HG03159 (cell line): ENCODE measurements at regions not wholly inside any gene's neighbourhood (a gene's known extent, or its start where the extent isn't known, plus 50 kb on each side); places are given as distances from the start of the nearest gene placed in this dataset.

Source experiments
- ATAC-seq: cut with Tn5 transposase; IDR thresholded peaks from one replicate; pipeline ENCODE4 v1.9.1; 2021; ENCODE audit warnings: mild to moderate bottlenecking, moderate library complexity; ENCODE audit not compliant: unreplicated experiment

DNA sequence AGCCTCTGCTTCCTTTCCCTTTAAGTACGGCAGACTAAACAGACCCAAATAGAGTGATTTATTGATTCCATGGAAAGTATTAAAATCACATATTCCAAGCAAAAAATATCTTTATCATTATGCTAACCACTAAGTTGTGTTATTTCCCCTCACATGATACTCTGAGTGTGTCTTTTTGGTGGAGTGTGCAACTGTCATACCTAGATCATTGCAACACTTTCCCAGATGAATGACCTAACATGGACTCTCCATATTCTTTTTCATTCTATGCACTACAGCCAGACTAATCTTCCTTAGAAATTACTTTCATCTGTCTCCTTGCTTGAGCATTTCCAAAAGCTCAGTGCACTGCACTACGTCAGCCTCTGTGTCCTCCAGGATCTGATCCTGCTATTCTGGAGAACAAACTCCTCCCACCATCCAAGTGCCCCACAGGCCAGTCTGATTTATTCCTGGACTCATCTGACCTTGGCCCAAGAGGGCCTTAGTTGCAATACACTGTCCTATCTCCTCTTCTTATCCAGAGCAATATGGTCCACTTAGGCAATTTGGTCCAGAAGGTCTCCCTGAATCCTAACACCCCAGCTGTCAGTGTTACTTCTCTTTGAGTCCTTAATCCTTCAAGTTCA, 263.3 kb upstream of the KLF6 start:
- ATAC-seq, result no peak

DNA sequence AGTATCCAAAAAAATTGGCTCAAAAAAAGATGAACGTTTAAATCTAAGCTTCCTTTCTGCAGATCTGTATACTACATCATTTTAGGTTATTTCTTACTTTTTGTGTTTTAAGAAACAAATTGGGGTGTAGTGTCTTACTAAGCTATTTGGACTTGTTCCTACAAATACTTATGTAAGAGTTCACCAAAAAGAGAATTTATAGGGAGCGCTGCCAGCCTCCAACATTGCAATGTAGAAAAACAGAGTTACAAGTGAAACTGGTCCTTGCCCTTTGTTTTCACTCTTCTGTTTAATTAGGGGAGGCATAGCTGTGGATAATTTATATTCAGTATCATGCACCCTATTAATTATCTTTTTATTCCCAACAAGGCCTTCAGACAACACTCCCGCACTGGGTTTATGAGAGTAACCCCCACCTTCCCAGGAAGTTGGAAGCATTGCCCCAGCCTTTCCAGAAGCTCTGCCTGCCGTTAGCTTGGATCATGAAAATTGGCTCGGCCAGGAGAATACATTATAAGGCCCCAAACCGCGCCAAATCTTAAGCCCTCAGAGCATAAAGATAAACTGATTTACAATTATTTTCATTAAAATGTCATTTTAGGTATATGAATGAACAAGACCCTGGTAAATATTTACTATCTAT, 261.8 kb upstream of the KLF6 start:
- no peak for ATAC-seq

DNA sequence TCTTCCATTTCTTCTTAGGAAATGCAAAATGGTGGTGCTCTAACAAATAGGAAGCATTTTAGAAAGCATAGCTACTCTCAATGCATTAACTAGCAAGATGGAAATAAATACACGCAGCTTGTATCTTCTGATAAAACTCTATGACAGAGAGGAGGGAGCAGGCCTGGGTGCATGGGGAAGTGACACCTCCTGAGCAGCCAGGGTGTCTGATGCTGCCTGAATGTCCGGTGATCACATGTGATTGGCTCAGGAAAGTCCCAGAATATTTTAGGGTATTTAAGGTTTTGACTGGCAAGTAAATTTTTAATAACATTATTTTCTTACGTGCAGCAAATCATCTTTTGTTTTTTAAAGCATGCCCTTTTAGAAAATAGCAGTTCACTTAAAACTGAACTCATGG, 261.0 kb upstream of the KLF6 start:
- ATAC-seq, result peak; percentile 72

DNA sequence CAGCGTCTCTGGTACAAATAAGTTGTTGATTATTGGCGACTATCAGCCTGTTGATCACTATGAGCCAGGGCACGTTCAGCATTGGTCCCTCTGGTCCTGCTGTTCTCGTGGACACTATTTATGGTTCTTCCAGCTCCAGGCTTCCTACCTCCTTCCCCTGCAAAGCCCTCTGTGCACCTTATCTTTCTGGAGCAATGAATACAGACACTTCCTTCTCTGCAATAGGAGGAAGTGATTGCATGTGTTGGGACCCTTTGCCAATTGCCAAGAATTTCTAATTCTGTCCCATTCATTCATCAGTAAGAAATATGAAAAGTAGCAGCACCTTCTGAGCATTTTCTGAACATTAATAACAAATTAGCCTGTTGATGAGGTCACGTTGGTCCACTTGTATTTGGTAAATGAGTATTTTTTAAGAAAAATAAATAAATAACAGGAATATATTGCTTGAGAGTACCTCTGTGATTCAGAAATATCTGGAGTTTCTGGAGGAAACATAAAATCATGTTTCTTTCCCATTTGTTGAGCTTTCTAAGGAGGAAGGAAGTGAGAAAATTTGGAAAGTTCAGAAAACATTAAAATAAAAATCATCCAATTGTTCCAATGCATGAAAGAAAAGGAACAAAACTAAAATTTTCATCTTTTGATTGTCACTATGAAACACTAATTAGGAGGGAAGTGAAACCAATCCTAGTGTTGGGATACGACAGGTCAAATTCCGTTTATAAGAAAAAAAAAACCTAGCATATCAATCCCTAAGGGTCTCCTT, 259.1 kb upstream of the KLF6 start:
- ATAC-seq, result no peak

DNA sequence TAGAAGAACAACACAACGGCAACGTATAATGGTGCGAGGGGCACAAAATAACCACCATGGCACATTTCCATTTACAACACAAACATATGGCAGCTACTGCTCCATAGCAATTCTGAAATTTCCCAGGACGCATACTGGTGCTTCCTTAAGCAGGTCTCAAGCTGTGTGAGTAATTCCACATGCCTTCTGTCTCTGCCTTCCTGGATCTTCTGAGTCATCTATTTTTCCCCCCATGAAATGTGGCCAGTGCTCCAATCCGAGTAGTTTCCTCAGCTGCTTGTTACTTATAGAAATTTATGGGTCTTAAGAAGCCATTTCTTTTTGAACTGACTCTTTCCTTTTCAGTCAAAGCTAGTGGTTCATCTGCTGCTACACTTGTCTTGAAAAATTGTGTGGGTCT, 256.6 kb upstream of the KLF6 start:
- no peak for ATAC-seq

DNA sequence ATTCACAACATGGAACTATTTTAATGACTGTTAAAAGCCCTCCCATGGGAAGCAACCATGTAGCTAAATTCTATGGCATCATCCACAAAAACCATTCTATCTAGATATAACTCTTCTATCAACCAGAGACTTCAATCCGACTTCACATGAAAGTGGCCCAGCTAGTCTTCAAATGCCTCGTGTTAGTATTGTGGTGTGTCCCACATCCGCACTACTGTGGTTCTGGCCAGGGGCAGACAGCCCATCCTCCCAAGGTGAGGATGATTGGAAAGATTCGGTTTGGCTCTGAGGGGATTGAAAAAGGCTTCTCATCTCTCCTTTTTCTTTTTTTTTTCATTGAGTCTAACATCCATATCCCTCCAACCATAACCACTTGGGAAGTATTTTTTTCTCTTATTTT, 253.0 kb upstream of the KLF6 start:
- ATAC-seq, result no peak

DNA sequence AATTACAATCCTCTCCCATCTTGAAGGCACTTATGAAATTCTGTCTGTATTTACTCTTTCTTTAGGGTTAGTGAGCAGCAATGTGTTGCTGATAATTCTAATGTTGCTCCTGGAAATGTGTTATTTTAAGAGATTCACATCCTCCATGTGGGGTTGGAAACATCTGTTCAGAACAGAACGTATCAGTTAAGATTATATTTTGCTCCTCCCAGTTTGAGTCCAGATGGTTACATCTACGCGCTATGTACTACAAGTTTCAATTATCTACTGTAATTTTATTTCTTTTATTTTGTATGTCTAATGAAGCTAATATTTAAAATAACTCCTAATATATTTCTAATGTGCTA, 250.6 kb upstream of the KLF6 start:
- no peak for ATAC-seq

DNA sequence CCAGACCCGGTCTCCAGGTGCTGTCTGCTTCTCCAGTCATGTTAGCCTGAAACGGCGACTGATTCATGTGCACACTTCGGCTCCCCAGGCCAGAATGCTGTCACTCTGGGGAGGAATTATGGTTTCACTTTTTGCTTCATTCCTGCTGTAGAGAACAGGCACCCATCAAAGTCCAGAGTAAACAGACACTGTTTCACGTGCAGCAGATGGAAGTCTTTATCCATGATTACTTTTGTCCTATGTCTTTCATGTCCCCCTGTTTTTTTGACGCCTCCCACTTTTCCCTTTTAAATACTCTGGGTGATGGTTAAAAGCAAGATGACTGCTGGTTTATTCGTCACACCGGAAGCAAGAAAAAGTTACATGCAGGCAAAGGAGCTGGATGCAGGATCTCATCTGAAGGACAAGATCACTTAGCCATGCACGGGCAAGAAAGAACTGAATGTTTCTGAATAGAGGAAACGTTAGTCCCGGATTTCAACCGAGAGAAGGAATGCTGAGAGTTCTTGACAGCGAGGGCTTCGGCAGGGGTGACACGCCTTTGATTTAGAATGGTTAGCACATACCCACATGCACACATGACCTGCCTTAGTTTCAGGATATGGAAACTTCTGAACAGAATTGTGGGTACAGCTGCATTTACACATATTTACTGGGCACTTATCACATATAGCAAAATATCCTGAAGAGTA, 250.0 kb upstream of the KLF6 start:
- ATAC-seq, result no peak

DNA sequence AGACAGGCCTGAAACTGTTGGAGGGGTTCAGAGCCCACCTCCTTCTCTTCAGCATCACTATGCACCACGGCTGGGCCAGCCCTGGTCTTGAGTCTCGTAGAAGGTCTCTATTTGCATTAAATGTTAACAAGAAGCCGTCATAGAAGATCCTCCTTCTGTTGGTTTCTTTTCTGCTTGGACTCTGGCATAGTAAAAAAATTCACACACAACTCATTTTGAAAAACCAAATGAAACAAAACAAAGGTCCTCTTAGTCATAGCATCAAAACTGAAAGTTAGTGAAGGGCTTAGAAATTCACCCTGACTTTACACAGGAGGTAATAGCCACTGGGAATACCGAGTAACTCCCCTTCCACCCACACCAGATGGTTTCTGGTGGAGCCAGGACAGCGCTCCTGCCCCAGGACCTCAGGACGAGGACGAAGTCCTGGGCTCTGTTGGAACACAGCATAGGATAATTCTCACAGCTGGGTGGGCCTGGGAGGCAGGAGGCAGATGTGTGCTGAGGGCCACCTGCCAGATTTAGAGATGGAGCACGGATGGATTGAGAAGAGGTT, 248.4 kb upstream of the KLF6 start:
- peak; percentile 90 for ATAC-seq

DNA sequence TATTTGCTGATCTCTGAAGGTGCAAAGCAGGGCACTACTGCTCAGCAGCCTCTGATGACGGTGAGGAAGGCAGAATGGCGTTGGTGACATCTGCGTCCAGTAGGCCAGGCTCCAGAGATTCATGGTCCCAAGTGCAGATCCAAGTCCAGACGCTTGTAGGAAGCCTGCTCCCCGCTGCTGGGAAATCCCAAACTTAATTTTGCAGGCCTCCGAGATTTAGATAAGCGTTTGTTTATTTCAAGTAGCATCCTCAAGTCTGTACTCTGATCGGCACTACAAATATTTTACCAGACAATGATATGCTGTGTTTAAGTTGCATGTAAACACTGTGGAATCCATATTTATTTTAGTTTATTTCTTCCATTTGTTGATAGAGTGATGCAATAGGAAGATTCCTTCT, 244.9 kb upstream of the KLF6 start:
- no peak for ATAC-seq

DNA sequence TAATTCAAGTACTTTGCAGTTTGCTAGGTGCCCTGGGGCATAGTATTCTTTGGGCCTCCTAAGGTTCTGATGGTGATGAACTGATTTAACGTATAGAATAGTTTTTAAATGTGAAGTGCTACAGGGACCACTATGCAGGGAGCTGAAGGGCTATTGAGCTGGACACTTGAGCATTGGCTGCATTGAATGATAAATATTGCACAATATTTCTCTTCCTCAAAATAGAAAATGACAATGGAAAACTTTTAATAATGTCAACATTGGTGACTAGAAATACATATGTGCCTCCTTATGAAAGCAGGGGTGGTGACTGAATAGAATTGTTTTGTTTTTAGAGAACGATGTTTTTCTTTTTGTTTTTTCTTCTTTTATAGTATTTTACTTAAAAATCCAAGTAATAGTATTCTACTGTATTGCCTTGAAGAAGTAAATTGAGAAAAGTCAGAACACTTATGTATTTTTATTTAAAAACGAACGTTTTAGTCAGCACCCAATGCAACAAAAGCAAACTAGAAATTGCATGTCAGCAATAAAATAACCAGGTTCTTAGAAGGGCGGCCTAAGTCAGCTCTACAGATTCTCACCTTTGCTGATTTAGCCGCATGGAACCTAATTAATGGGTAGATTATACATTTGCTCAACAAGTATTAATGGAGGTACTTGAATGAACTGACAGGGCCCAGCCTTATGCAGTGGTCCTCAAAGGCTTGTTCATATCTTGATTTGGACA, 244.0 kb upstream of the KLF6 start:
- ATAC-seq, result no peak

DNA sequence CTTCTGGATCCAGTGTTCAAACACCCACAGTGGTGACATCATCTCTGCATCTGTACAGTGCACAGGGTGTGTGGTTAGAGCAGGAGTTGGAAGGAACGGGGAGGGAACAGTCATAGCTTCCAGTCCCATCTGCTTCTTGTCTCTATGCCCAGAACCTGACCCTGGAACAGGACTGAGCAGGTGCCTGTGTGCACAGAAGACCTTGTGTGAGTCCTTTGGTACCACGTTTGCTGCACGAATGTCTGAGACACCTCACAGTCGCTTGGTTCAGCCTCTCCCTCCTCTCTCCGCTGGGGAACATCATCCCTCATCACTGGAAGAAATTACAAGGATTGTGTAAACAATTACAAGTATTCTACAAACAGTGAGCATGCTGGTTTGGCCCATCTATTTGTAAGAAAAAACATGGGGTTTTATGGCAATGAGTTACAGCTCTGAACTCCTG, 243.0 kb upstream of the KLF6 start:
- ATAC-seq, result no peak

DNA sequence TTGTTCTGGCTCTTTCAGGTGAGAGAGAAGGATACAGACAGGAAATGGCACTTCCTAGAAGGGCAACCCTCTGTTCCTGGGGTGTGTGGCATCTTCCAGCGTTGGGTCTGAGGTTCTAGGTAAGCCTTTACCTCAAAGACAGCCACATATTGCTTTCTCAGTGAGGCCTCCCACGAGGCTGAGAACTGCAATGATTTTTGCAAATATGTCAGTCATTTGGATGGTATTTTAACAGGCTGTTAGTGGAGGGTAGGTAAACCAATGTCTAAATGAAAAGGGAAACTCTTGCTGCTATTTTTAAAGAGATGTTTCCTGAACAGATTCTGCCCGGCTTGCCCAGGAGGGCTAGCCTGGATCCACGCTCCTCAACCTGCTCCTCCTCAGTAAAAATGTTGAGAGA, 240.3 kb upstream of the KLF6 start:
- ATAC-seq, result no peak

DNA sequence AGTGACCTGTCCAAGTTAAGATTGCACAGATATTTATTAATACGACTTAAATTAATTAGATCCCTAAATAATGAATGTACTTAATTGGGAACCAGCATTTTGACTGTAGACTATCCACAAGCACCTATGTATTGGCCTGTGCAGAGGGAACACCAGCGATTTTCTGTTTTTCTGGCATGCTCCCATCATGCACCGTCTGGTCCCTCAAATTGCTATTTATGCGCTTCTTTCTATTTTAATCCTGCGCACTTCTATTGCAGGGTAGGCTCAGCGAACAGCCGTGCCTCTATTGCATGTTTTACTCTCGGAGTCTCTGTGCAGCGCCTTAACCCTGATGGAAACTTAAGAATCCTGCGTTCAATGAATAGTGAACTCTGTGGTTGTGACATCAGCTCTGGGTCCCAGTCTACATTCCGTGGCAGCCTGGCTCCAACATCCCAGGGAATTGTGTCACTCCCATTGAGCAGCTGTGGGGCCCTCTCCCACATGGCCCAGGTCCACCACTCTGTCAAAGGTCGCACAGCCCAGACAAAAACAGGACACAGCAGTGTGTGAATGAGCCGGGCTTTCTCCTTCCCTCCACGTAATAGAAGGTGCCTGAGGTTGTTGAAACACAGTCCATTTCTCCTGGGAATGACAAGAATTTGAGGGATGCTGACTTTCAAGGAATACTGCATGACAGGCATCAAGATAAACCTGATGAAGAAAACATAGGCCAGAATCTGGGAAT, 239.7 kb upstream of the KLF6 start:
- no peak for ATAC-seq

DNA sequence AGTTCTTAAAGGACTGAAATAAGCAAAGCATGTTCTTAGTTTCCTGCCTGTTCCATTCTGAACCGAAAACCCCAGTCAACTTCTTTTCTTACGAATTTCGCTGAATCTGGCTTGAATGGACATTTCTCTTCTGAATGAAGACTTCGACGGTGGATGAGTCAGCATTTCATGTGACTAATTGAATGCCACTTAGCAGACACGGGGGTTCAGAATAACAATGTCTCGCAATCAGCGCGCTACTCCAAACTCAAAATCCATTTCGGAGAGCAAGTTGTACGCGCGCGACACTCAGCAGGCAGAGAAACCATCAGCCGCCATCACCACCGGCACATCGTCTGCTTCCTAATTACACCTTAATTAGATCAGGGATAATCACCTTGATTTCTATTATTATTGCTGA, 239.0 kb upstream of the KLF6 start:
- ATAC-seq, result no peak

DNA sequence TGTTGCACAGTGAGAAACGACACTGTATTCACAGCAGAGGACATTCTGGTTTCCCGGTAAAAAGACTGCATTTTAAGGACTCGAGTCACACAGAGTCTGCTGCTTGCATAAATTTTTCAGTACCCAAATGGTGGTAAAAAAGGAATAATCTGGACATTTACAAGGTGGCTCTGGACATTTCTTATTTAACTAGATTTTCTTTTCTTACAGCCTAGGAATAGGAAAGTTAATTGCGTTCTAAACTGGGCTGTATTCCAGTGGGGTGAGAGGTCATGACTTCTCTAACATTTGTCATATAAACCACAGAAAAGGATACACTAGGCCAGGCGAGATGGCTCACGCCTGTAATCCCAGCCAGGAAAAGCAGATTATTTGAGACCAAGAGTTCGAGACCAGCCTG, 237.5 kb upstream of the KLF6 start:
- no peak for ATAC-seq

DNA sequence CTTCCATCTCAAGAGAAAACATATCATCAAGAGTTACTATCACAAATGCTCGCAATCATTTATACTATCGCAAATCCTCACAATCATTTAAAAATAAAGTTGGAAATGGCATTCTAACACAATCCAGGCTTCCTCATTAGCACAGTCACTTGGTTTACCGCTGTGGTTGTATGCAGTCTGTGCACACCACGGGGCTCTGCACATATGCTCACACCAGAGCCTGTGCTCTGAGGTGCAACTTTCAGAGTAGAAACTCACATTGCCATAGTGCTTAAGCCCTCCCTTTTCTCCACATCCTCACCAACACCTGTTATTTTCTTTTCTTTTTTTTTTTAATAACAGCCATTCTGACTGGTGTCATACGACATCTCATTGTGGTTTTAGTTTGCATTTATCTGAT, 235.6 kb upstream of the KLF6 start:
- no peak for ATAC-seq

DNA sequence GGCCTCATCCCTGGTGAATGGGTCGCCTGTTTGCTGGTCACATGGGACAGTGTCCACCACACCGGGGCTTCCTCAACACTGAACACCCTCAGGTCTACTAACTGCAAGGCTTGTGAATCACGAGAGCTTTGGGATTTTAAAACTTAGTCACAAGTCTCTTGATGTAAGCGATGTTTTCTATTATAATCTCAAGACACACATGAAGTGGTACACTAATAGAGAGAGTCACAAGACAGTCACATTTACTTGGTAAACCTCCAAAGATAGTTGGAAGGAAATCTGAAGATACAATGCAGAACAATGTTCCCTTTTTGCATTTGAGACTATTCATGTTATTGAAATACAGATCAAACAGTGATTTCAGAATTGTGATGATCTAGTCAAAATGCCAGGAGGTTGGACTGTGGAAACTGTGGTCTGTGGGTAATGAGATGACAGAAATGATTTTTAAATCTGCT, 233.1 kb upstream of the KLF6 start:
- no peak for ATAC-seq

DNA sequence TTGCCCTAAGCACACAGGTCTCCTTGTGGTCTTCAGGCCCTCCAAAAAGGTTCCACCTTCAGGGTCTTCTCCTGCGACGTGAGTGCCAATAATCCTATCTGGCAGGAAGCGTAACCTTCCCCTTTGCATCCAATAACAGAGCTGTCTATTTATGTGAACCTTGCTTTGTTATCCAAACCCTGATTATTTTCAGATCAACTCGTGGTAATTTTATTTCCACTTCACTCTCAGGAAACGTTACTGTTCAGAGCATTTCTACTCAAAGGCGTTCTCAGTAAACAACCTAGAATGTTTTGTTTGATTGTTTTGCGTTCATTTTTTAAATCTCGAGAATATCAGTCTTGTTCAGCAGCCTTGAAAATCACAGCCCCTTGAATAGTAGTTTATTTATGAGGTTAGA, 232.3 kb upstream of the KLF6 start:
- no peak for ATAC-seq

DNA sequence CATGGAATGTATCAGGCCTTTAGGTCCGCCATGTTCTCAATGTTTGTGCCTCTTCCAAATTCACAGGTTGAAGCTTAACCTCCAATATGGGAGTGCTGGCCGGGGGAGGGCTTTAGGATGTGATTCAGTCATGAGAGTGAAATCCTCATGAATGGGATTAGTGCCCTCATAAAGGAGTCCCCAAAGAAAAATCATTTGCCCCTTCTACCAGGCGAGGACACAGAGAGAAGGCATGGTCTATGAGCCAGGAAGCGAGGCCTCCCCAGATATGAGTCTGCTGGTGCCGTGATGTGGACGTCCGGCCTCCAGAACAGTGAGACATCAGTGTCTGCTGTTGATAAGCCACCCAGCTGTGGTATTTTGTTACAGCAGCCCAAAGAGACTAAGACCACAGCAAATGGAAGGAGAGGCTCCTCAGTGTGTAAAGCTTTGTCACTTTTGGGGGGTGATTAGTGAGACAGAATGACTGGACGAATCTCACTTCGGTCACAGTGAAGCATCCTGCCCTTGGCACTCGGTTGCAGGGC, 231.3 kb upstream of the KLF6 start:
- no peak for ATAC-seq
